HCT116 (cell line): ENCODE measurements at regions not wholly inside any gene's neighbourhood (a gene's known extent, or its start where the extent isn't known, plus 50 kb on each side); places are given as distances from the start of the nearest gene placed in this dataset.

ENCODE experiments used
- ATAC-seq: fragments of 200-7000 bp; cut with Tn5 transposase; 2 replicates; pipeline ENCODE4 v1.9.1; 2020; ENCODE audit warnings: mild to moderate bottlenecking, moderate library complexity
- BruUV-seq: library from RNA; stranded (reverse); fragments of 400-500 nt; replicated peaks from 2 replicates; lab custom pipeline; 2021; lab: Mats Ljungman, UMichigan
- CTCF ChIA-PET: fragments of 300-600 bp; sonication (Branson Sonifier 250); formaldehyde crosslinking; loops from one replicate; lab custom pipeline; 2021; ENCODE audit warnings: antibody characterized with exemption; lab: Charles Lee
- POLR2A ChIA-PET: fragments of 300-600, 350-600 bp; sonication (Branson Sonifier 250); formaldehyde crosslinking; loops from one replicate; lab custom pipeline; 2021; ENCODE audit warnings: antibody characterized with exemption; lab: Charles Lee
- RAD21 ChIA-PET, 2 experiments: fragments of 300-600 bp; sonication (Branson Sonifier 250); formaldehyde crosslinking; loops; one replicate each; lab custom pipeline; 2023; ENCODE audit warnings: low total read pairs in 2 of 2; ENCODE audit not compliant: uncharacterized antibody in 2 of 2, unreplicated experiment in 2 of 2, low non-redundant PET in 1 of 2; lab: Charles Lee
- DNase-seq: peaks from one replicate; pipeline ENCODE4 v3.0.0-alpha.2; 2010; ENCODE audit warnings: low read depth, low spot score
- H2AFZ ChIP-seq: fragments of 200-600 bp; shearing (Covaris generic), sonication (generic); 2 replicates; pipeline ENCODE4 v1.6.1; 2017; ENCODE audit warnings: low read depth, mixed run types, mixed read lengths, antibody characterized with exemption, low read length; ENCODE audit not compliant: poor library complexity, severe bottlenecking
- H3K27ac ChIP-seq: 2 replicates; pipeline ENCODE4 v1.5.1; 2012; ENCODE audit warnings: low read depth, low read length
- H3K27me3 ChIP-seq: fragments of 200-600 bp; sonication (generic); 2 replicates; pipeline ENCODE4 v1.6.1; 2016; ENCODE audit warnings: mixed run types, low read length, mixed read lengths; ENCODE audit not compliant: insufficient read depth
- H3K36me3 ChIP-seq, 2 experiments: fragments of 200-500 bp in 1 of 2; fragments of 200-600 bp in 1 of 2; sonication (Bioruptor generic) in 1 of 2; sonication (generic) in 1 of 2; 2 replicates each; pipeline versions ENCODE4 v1.5.1 to v1.6.1; 2014 to 2016; ENCODE audit warnings: low read length in 2 of 2, inconsistent platforms in 1 of 2, mixed read lengths in 1 of 2, mixed run types in 1 of 2; ENCODE audit not compliant: insufficient read depth in 2 of 2, control insufficient read depth in 1 of 2
- H3K4me1 ChIP-seq, 2 experiments: fragments of 200-600 bp in 1 of 2; sonication (generic) in 1 of 2; 2 replicates each; pipeline versions ENCODE4 v1.5.1 to v1.6.1; 2012 to 2017; ENCODE audit warnings: low read length in 2 of 2, inconsistent platforms in 1 of 2, mild to moderate bottlenecking in 1 of 2, mixed read lengths in 1 of 2, mixed run types in 1 of 2, moderate library complexity in 1 of 2; ENCODE audit not compliant: insufficient read depth in 2 of 2, control insufficient read depth in 1 of 2
- H3K4me2 ChIP-seq: fragments of 200-600 bp; sonication (generic); 2 replicates; pipeline ENCODE4 v1.6.1; 2017; ENCODE audit warnings: mixed run types, low read length, mixed read lengths
- H3K4me3 ChIP-seq, 2 experiments: fragments of 200-600 bp in 1 of 2; sonication (generic) in 1 of 2; replicated peaks in 1 of 2; 2 replicates each; pipeline ENCODE4 v1.5.1; 2011 to 2016; ENCODE audit warnings: low read length in 2 of 2, control low read depth in 1 of 2, low read depth in 1 of 2, mild to moderate bottlenecking in 1 of 2, mixed read lengths in 1 of 2, mixed run types in 1 of 2
- H3K79me2 ChIP-seq: fragments of 200-600 bp; sonication (generic); 2 replicates; pipeline ENCODE4 v1.6.1; 2017; ENCODE audit warnings: mild to moderate bottlenecking, mixed run types, low read length, moderate library complexity, mixed read lengths; ENCODE audit not compliant: insufficient read depth
- H3K9ac ChIP-seq: fragments of 200-600 bp; sonication (generic); 2 replicates; pipeline ENCODE4 v1.6.1; 2016; ENCODE audit warnings: low read length, mixed read lengths
- H3K9me2 ChIP-seq: fragments of 200-600 bp; sonication (generic), shearing (Covaris generic); 2 replicates; pipeline ENCODE4 v1.6.1; 2017; ENCODE audit warnings: mixed run types, mild to moderate bottlenecking, moderate library complexity; ENCODE audit not compliant: insufficient read depth
- H3K9me3 ChIP-seq, 2 experiments: fragments of 200-500 bp in 1 of 2; fragments of 200-600 bp in 1 of 2; sonication (Bioruptor generic) in 1 of 2; sonication (generic) in 1 of 2; 2 replicates each; pipeline ENCODE4 v1.6.1; 2014 to 2017; ENCODE audit warnings: low read length in 2 of 2, mixed read lengths in 2 of 2, inconsistent platforms in 1 of 2, low read depth in 1 of 2, mild to moderate bottlenecking in 1 of 2, mixed run types in 1 of 2, moderate library complexity in 1 of 2; ENCODE audit not compliant: control insufficient read depth in 1 of 2, insufficient read depth in 1 of 2
- H4K20me1 ChIP-seq: fragments of 200-600 bp; sonication (generic), shearing (Covaris generic); 2 replicates; pipeline ENCODE4 v1.6.1; 2017; ENCODE audit warnings: mixed run types, mild to moderate bottlenecking, moderate library complexity; ENCODE audit not compliant: insufficient read depth
- CBX3 ChIP-seq: IDR thresholded peaks from 2 replicates; pipeline ENCODE4 v1.6.1; 2012; ENCODE audit warnings: low read depth
- CEBPB ChIP-seq: IDR thresholded peaks from 2 replicates; pipeline ENCODE4 v1.6.1; 2012; ENCODE audit warnings: low read depth
- EZH2 ChIP-seq: fragments of 200-600 bp; sonication (generic); IDR thresholded peaks from 2 replicates; pipeline ENCODE4 v1.6.1; 2017; ENCODE audit warnings: antibody characterized with exemption, mixed run types
- FOSL1 ChIP-seq: IDR thresholded peaks from 2 replicates; pipeline ENCODE4 v1.6.1; 2012; ENCODE audit warnings: low read depth
- POLR2A ChIP-seq: IDR thresholded peaks from 2 replicates; pipeline ENCODE4 v1.7.0; 2011; ENCODE audit warnings: borderline replicate concordance; ENCODE audit not compliant: insufficient read depth, insufficient read length; ENCODE audit errors: extremely low read depth
- SRF ChIP-seq: IDR thresholded peaks from 2 replicates; pipeline ENCODE4 v1.6.1; 2012; ENCODE audit warnings: low read depth
- intact Hi-C: fragments of 100-400 bp; cut with micrococcal nuclease; formaldehyde crosslinking; loops from 2 replicates; pipeline ENCODE4 v1.10.0; 2022

DNA sequence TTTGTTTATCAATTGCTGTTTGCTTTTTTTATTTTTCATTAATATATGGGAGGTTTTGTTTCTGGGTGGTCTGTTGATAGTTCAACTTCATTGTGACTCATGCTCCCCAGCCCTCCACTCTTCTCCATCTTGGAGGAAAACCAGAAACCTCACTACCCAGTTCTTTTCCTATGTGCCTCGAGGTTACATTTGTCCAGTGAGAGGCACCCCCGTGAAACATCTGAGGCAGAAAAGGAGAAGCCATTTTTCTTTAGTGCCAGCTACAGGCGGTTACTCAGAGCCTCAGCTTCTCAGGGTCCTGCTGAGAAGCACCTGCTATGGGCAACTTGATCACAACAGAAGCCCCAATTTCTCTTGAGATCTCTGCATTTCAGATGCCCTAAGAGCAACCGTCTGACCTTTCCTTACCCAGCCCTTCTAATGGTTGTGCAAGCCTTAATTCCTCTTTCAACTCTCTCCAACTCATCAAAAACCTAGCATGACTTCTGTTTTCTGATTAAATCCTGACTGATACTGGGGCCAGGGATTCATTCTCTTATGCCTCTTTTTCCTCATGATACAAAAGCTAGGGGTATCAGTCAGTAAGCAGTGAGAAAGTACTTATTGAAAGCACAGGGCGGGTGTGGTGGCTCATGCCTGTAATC is 144.6 kb downstream of the ELOVL4 start:
- Histone ChIP-seq H3K4me2 (no peak overlapping the region), H3K27me3 (no peaks in the 10 kb centered on the region), H3K27ac (no peak overlapping the region), H2AFZ (no peak overlapping the region), H3K9ac (no peak overlapping the region), H3K9me3 (no peaks in the 10 kb centered on the region), H3K4me1 (no peaks in the 10 kb centered on the region), H4K20me1 (no peaks in the 10 kb centered on the region), H3K4me3 (no peak overlapping the region), H3K36me3 (no peaks in the 10 kb centered on the region), H3K9me2 (no peaks in the 10 kb centered on the region), H3K79me2 (no peaks in the 10 kb centered on the region)
- ChIA-PET RAD21 (no interaction called here), POLR2A (no interaction called here), CTCF (interaction anchor here (0.7 kb wide), 1 partner anchor 25 kb away, joined by 3 read pairs; no protein-coding TSS in a partner anchor)
- intact Hi-C loops, result no loop called here
- ATAC-seq (no peak), DNase-seq (no peak)
- no TSS peak for BruUV-seq
- no peak for TF ChIP-seq SRF
- TF ChIP-seq CBX3, result no peak
- TF ChIP-seq CEBPB, result no peak
- no peak for TF ChIP-seq POLR2A
- TF ChIP-seq EZH2, result no peak

DNA sequence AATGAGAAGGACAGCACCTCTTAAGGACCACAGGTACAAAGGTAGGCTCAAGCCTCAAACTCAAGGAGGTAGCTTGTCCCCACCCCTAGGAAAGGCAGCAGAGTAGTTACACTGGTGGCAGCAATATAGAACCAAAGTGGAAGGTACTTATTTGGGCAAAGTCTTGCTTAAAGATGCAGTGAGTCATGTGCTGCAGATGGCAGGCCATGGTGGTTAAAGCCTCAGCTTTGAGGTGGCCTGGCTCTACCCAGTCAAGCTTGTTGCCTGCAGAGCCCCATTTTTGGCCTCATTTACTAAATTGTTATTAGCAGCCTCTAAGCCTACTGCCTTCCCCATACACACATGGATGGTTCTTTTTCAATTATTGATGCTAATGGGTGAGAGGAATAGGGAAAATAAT is 146.0 kb downstream of the ELOVL4 start:
- Histone ChIP-seq H3K36me3 (no peaks in the 10 kb centered on the region), H3K9ac (no peak overlapping the region), H3K9me2 (no peaks in the 10 kb centered on the region), H3K27ac (no peak overlapping the region), H3K4me1 (no peaks in the 10 kb centered on the region), H3K9me3 (no peaks in the 10 kb centered on the region), H3K4me3 (no peak overlapping the region), H3K79me2 (no peaks in the 10 kb centered on the region), H3K27me3 (no peaks in the 10 kb centered on the region), H4K20me1 (no peaks in the 10 kb centered on the region), H2AFZ (no peak overlapping the region), H3K4me2 (no peak overlapping the region)
- CTCF ChIA-PET, result no interaction called here
- no peak for DNase-seq
- intact Hi-C loops, result no loop called here
- RAD21 ChIA-PET, result no interaction called here
- no peak for ATAC-seq
- POLR2A ChIA-PET, result no interaction called here
- no TSS peak for BruUV-seq
- TF ChIP-seq CBX3 (no peak), FOSL1 (no peak)
